ENCODE measurements at regions not wholly inside any gene's neighbourhood (a gene's known extent, or its start where the extent isn't known, plus 50 kb on each side); places are given as distances from the start of the nearest gene placed in this dataset.

DNA sequence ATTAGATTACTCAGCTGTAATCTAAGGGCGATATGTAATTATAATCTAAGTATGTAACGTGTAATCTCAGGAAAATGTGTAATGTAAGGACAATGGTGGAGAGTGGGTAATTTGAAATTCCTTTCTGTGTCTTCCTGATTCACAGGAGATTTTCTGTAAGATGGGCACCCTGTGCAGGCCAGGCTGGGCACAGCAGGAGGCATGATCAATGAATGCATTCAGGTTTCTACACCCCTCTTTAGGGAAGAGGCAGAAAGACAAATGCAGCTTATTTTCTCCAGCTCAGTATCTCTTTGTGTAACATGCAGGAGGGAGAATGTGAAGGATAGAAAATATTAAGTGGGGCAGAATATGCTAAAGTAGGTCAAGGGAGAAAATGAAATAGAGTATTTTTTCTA, 320.1 kb downstream of the PIK3C3 start:
- H2AFZ ChIP-seq (ENCODE audit: low read length) = no peak overlapping the region
- no peaks in the 10 kb centered on the region for H3K79me2 ChIP-seq (ENCODE audit: control insufficient read depth, insufficient read depth, low read length)
- TF ChIP-seq, protein P1, sequence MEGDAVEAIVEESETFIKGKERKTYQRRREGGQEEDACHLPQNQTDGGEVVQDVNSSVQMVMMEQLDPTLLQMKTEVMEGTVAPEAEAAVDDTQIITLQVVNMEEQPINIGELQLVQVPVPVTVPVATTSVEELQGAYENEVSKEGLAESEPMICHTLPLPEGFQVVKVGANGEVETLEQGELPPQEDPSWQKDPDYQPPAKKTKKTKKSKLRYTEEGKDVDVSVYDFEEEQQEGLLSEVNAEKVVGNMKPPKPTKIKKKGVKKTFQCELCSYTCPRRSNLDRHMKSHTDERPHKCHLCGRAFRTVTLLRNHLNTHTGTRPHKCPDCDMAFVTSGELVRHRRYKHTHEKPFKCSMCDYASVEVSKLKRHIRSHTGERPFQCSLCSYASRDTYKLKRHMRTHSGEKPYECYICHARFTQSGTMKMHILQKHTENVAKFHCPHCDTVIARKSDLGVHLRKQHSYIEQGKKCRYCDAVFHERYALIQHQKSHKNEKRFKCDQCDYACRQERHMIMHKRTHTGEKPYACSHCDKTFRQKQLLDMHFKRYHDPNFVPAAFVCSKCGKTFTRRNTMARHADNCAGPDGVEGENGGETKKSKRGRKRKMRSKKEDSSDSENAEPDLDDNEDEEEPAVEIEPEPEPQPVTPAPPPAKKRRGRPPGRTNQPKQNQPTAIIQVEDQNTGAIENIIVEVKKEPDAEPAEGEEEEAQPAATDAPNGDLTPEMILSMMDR (conservative IDR thresholded peaks at IDR 0.05 in 1 of 2, IDR thresholded peaks at IDR 0.05 in 1 of 2; ENCODE audit: low read depth in 1 of 2, low read length in 2 of 2) = no peak
- TF ChIP-seq EZH2 (IDR thresholded peaks at IDR 0.05; ENCODE audit: low read length, missing control alignments) = no peak
- H4K20me1 ChIP-seq (ENCODE audit: control insufficient read depth, extremely low read depth, insufficient read depth, low read length) = no peaks in the 10 kb centered on the region
- H3K4me2 ChIP-seq (ENCODE audit: extremely low read depth, insufficient read depth, low read length) = no peak overlapping the region
- no peak for DNase-seq (ENCODE audit: low read depth in 2 of 2)
- no peaks in the 10 kb centered on the region for H3K9me3 ChIP-seq (ENCODE audit: control insufficient read depth, insufficient read depth, low read depth, low read length)
- no peak overlapping the region for H3K27ac ChIP-seq (ENCODE audit: insufficient read depth, low read length)
- H3K36me3 ChIP-seq (ENCODE audit: control insufficient read depth, insufficient read depth, low read length) = no peaks in the 10 kb centered on the region
- H3K9ac ChIP-seq (ENCODE audit: insufficient read depth, low read length) = no peak overlapping the region
- no peaks in the 10 kb centered on the region for H3K27me3 ChIP-seq (ENCODE audit: control insufficient read depth, insufficient read depth, low read length)
- H3K4me1 ChIP-seq (ENCODE audit: control insufficient read depth, extremely low read depth, insufficient read depth, low read length) = no peaks in the 10 kb centered on the region
- H3K4me3 ChIP-seq (replicated peaks in 1 of 4; ENCODE audit: control extremely low read depth in 1 of 4, insufficient read depth in 1 of 4, low read depth in 3 of 4, low read length in 4 of 4) = no peak overlapping the region

DNA sequence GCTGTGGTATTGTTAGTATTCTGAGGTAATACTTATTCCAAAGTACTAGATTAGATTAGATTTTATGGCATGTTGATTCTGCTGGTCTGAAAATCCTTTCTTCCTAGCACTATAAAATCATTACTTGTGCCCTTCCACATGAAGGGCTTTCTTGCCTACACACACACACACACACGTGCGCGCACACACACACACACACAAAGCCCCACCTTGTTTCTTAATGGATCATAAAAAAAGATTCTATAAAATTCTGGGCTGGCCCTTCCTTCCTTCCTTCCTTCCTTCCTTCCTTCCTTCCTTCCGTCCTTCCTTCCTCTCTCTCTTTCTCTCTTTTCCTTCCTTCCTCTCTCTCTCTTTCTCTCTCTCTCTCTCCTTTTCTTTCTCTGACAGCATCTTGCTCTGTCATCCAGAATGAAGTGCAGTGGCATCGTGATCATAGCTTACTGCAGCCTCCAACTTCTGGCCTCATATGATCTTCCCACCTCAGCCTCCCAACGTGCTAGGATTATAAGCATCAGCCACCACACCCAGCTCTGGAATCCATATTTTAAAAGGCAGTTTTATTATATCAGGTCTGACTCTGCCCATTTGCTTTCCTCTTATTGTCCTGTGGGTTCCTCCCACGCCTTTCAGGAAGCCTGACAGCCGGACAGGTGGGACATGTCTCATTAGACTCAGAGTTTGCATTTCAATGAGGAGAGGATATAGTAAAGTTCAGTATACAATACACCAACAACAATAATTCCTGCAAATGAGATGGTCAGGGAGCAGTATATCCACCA, 321.1 kb downstream of the PIK3C3 start:
- TF ChIP-seq EZH2 (IDR thresholded peaks at IDR 0.05; ENCODE audit: low read length, missing control alignments) = no peak
- TF ChIP-seq, protein P1 (conservative IDR thresholded peaks at IDR 0.05 in 1 of 2, IDR thresholded peaks at IDR 0.05 in 1 of 2; ENCODE audit: low read depth in 1 of 2, low read length in 2 of 2) = no peak
- H3K9me3 ChIP-seq (ENCODE audit: control insufficient read depth, insufficient read depth, low read depth, low read length) = no peaks in the 10 kb centered on the region
- no peak overlapping the region for H3K27ac ChIP-seq (ENCODE audit: insufficient read depth, low read length)
- no peaks in the 10 kb centered on the region for H3K79me2 ChIP-seq (ENCODE audit: control insufficient read depth, insufficient read depth, low read length)
- H4K20me1 ChIP-seq (ENCODE audit: control insufficient read depth, extremely low read depth, insufficient read depth, low read length) = no peaks in the 10 kb centered on the region
- H3K4me3 ChIP-seq (replicated peaks in 1 of 4; ENCODE audit: control extremely low read depth in 1 of 4, insufficient read depth in 1 of 4, low read depth in 3 of 4, low read length in 4 of 4) = no peak overlapping the region
- DNase-seq (ENCODE audit: low read depth in 2 of 2) = no peak
- no peak overlapping the region for H2AFZ ChIP-seq (ENCODE audit: low read length)
- no peaks in the 10 kb centered on the region for H3K36me3 ChIP-seq (ENCODE audit: control insufficient read depth, insufficient read depth, low read length)
- no peak overlapping the region for H3K4me2 ChIP-seq (ENCODE audit: extremely low read depth, insufficient read depth, low read length)
- H3K4me1 ChIP-seq (ENCODE audit: control insufficient read depth, extremely low read depth, insufficient read depth, low read length) = no peaks in the 10 kb centered on the region
- no peak overlapping the region for H3K9ac ChIP-seq (ENCODE audit: insufficient read depth, low read length)
- no peaks in the 10 kb centered on the region for H3K27me3 ChIP-seq (ENCODE audit: control insufficient read depth, insufficient read depth, low read length)

DNA sequence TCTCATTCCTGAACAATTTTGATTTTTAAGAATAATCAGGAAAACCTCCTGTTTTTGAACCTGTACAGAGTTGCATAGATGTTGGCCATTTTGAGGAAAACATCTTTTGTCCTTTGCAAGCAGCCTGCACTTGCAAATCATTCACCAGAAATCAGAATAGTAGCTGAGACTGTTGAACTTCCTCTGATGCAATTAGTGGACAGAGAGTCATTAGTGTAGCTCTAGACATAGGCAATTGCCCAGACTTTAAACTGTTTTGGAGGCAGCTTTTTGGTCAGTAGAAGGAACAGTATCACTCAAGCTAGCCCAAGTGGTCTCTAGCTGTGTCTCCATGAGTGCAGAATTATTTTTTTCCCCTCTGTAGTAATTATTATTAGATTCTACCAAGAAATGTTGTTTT, 326.1 kb downstream of the PIK3C3 start:
- Histone ChIP-seq H3K27me3 (ENCODE audit: control insufficient read depth, insufficient read depth, low read length) (no peaks in the 10 kb centered on the region), H3K4me1 (ENCODE audit: control insufficient read depth, extremely low read depth, insufficient read depth, low read length) (no peaks in the 10 kb centered on the region), H2AFZ (ENCODE audit: low read length) (no peak overlapping the region), H3K4me3 (replicated peaks in 1 of 4; ENCODE audit: control extremely low read depth in 1 of 4, insufficient read depth in 1 of 4, low read depth in 3 of 4, low read length in 4 of 4) (no peak overlapping the region), H3K4me2 (ENCODE audit: extremely low read depth, insufficient read depth, low read length) (no peak overlapping the region), H3K9me3 (ENCODE audit: control insufficient read depth, insufficient read depth, low read depth, low read length) (no peaks in the 10 kb centered on the region), H4K20me1 (ENCODE audit: control insufficient read depth, extremely low read depth, insufficient read depth, low read length) (no peaks in the 10 kb centered on the region), H3K27ac (ENCODE audit: insufficient read depth, low read length) (no peak overlapping the region), H3K9ac (ENCODE audit: insufficient read depth, low read length) (no peak overlapping the region), H3K79me2 (ENCODE audit: control insufficient read depth, insufficient read depth, low read length) (no peaks in the 10 kb centered on the region), H3K36me3 (ENCODE audit: control insufficient read depth, insufficient read depth, low read length) (no peaks in the 10 kb centered on the region)
- DNase-seq (ENCODE audit: low read depth in 2 of 2) = no peak
- TF ChIP-seq, protein P1 (conservative IDR thresholded peaks at IDR 0.05 in 1 of 2, IDR thresholded peaks at IDR 0.05 in 1 of 2; ENCODE audit: low read depth in 1 of 2, low read length in 2 of 2) = no peak
- no peak for TF ChIP-seq EZH2 (IDR thresholded peaks at IDR 0.05; ENCODE audit: low read length, missing control alignments)

Measured in fibroblast of lung (primary cell).